Fibroblast of lung (primary cell): ENCODE measurements at regions not wholly inside any gene's neighbourhood (a gene's known extent, or its start where the extent isn't known, plus 50 kb on each side); places are given as distances from the start of the nearest gene placed in this dataset.

ENCODE experiments used
- EZH2 ChIP-seq: IDR thresholded peaks from 2 replicates; pipeline ENCODE4 v1.5.1; 2012; ENCODE audit warnings: low read length, control low read depth, mild to moderate bottlenecking; ENCODE audit errors: missing control alignments
- TF ChIP-seq, protein P1 (sequence below), 2 donors: IDR thresholded peaks in 1 of 2; conservative IDR thresholded peaks in 1 of 2; 1 replicate in 1 of 2; 2 replicates in 1 of 2; pipeline ENCODE4 v1.5.1; 2011 to 2012; ENCODE audit warnings: low read length in 2 of 2, control low read depth in 1 of 2, inconsistent platforms in 1 of 2, low read depth in 1 of 2, mild to moderate bottlenecking in 1 of 2

DNA sequence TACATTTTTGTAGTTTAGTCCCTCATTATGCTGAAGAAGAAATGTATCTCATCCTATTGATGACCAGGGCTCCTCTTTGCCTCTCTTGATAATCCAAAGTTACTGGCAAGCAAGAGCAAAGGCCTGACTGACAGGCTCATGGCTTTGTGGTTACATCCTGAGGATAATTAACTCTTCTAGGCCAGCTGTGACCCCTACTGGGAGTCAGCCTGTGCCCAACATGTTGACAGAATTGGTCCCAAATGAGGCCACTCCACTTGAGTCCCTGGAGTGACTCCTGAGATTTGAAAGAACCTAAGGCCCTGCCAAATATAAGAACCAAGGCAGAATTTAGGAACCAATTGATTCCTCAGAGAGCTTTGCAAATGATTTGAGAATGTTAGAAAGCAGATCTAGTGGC lies 973.8 kb upstream of the CELF4 start:
- TF ChIP-seq, protein P1, sequence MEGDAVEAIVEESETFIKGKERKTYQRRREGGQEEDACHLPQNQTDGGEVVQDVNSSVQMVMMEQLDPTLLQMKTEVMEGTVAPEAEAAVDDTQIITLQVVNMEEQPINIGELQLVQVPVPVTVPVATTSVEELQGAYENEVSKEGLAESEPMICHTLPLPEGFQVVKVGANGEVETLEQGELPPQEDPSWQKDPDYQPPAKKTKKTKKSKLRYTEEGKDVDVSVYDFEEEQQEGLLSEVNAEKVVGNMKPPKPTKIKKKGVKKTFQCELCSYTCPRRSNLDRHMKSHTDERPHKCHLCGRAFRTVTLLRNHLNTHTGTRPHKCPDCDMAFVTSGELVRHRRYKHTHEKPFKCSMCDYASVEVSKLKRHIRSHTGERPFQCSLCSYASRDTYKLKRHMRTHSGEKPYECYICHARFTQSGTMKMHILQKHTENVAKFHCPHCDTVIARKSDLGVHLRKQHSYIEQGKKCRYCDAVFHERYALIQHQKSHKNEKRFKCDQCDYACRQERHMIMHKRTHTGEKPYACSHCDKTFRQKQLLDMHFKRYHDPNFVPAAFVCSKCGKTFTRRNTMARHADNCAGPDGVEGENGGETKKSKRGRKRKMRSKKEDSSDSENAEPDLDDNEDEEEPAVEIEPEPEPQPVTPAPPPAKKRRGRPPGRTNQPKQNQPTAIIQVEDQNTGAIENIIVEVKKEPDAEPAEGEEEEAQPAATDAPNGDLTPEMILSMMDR (conservative IDR thresholded peaks at IDR 0.05 in 1 of 2, IDR thresholded peaks at IDR 0.05 in 1 of 2; ENCODE audit: low read depth in 1 of 2, low read length in 2 of 2), result no peak
- TF ChIP-seq EZH2, result no peak
